A673 (cell line): ENCODE measurements at regions not wholly inside any gene's neighbourhood (a gene's known extent, or its start where the extent isn't known, plus 50 kb on each side); places are given as distances from the start of the nearest gene placed in this dataset.

ENCODE experiments used
- BruUV-seq: library from RNA; stranded (reverse); fragments of 400-500 nt; replicated peaks from 2 replicates; lab custom pipeline; 2021; lab: Mats Ljungman, UMichigan
- CTCF ChIA-PET: fragments of 300-600 bp; sonication (Branson Sonifier 250); formaldehyde crosslinking; loops from one replicate; lab custom pipeline; 2022; ENCODE audit warnings: antibody characterized with exemption; lab: Charles Lee
- POLR2A ChIA-PET: fragments of 300-600 bp; sonication (Branson Sonifier 250); formaldehyde crosslinking; loops from one replicate; lab custom pipeline; 2022; ENCODE audit warnings: antibody characterized with exemption; ENCODE audit not compliant: low non-redundant PET; lab: Charles Lee
- DNase-seq: peaks from one replicate; pipeline ENCODE4 v3.0.0-alpha.2; 2015; ENCODE audit warnings: low spot score
- H3K27ac ChIP-seq: fragments of 200-600 bp; sonication (generic); 2 replicates; pipeline ENCODE4 v1.5.1; 2016; ENCODE audit warnings: mixed run types, low read depth, mild to moderate bottlenecking, mixed read lengths, antibody characterized with exemption, low read length; ENCODE audit not compliant: poor library complexity, severe bottlenecking
- H3K27me3 ChIP-seq: fragments of 200-600 bp; sonication (generic); replicated peaks from 2 replicates; pipeline ENCODE4 v1.6.1; 2017; ENCODE audit warnings: mixed run types, low read depth, mild to moderate bottlenecking, mixed read lengths, antibody characterized with exemption, low read length; ENCODE audit not compliant: insufficient read depth, poor library complexity
- H3K36me3 ChIP-seq: fragments of 200-600 bp; sonication (generic); 2 replicates; pipeline ENCODE4 v1.6.1; 2016; ENCODE audit warnings: mixed run types, mild to moderate bottlenecking, mixed read lengths, antibody characterized with exemption, low read length; ENCODE audit not compliant: insufficient read depth, poor library complexity, severe bottlenecking
- H3K4me1 ChIP-seq: fragments of 200-600 bp; sonication (generic); 2 replicates; pipeline ENCODE4 v1.6.1; 2017; ENCODE audit warnings: mixed run types, mild to moderate bottlenecking, mixed read lengths, antibody characterized with exemption, low read length; ENCODE audit not compliant: insufficient read depth, poor library complexity, severe bottlenecking
- H3K4me3 ChIP-seq: fragments of 200-600 bp; sonication (generic); 2 replicates; pipeline ENCODE4 v1.5.1; 2016; ENCODE audit warnings: low read depth, mixed run types, mild to moderate bottlenecking, mixed read lengths, low read length; ENCODE audit not compliant: poor library complexity, severe bottlenecking
- H3K9me3 ChIP-seq: fragments of 200-600 bp; sonication (generic); 2 replicates; pipeline ENCODE4 v1.6.1; 2016; ENCODE audit warnings: mixed run types, low read depth, mild to moderate bottlenecking, mixed read lengths, antibody characterized with exemption, low read length; ENCODE audit not compliant: poor library complexity, severe bottlenecking
- CTCF ChIP-seq: fragments of 300-800, 200-600 bp; sonication (generic); conservative IDR thresholded peaks from 2 replicates; pipeline ENCODE4 v1.5.1; 2017; ENCODE audit warnings: low read depth, mild to moderate bottlenecking, antibody characterized with exemption, low read length, moderate library complexity, mixed read lengths
- EZH2 ChIP-seq: fragments of 200-600 bp; sonication (generic); IDR thresholded peaks from 2 replicates; pipeline ENCODE4 v1.6.1; 2017; ENCODE audit warnings: borderline replicate concordance, low read depth, mild to moderate bottlenecking, mixed read lengths, antibody characterized with exemption, low read length; ENCODE audit not compliant: poor library complexity, severe bottlenecking
- intact Hi-C: fragments of 100-400 bp; cut with micrococcal nuclease; formaldehyde crosslinking; loops from one replicate; pipeline ENCODE4 v1.10.0; 2022; ENCODE audit not compliant: unreplicated experiment

GRCh38 chr14:54299410-54300363, 97.1 kb upstream of the CDKN3 start:
- no TSS peak for BruUV-seq
- ChIA-PET CTCF (no interaction called here), POLR2A (no interaction called here)
- intact Hi-C loops = no loop called here
- H3K4me1 ChIP-seq = no peaks in the 10 kb centered on the region
- H3K9me3 ChIP-seq = no peaks in the 10 kb centered on the region
- H3K27me3 ChIP-seq = peaks cover 50% of the 10 kb centered on the region
- no peaks in the 10 kb centered on the region for H3K36me3 ChIP-seq
- no peak for DNase-seq
- TF ChIP-seq EZH2 = no peak
- no peak overlapping the region for H3K27ac ChIP-seq
- no peak overlapping the region for H3K4me3 ChIP-seq

- ChIA-PET CTCF (no interaction called here), POLR2A (no interaction called here)
- DNase-seq = no peak
- TF ChIP-seq EZH2 = no peak
- no peak for TF ChIP-seq CTCF
- no TSS peak for BruUV-seq
- no peaks in the 10 kb centered on the region for H3K36me3 ChIP-seq
- no peaks in the 10 kb centered on the region for H3K9me3 ChIP-seq
- no peaks in the 10 kb centered on the region for H3K4me1 ChIP-seq
- peaks cover 59% of the 10 kb centered on the region for H3K27me3 ChIP-seq
- H3K27ac ChIP-seq = no peak overlapping the region
- intact Hi-C loops = no loop called here
- H3K4me3 ChIP-seq = no peak overlapping the region
Measured at GRCh38 chr14:54300881-54301280, 95.9 kb upstream of the CDKN3 start.

GRCh38 chr14:54301359-54301758, 95.4 kb upstream of the CDKN3 start:
- H3K4me3 ChIP-seq = no peak overlapping the region
- no peaks in the 10 kb centered on the region for H3K36me3 ChIP-seq
- CTCF ChIA-PET = no interaction called here
- BruUV-seq = no TSS peak
- no peak for DNase-seq
- no peaks in the 10 kb centered on the region for H3K9me3 ChIP-seq
- no peaks in the 10 kb centered on the region for H3K4me1 ChIP-seq
- no peak for TF ChIP-seq EZH2
- TF ChIP-seq CTCF = no peak
- intact Hi-C loops = no loop called here
- H3K27ac ChIP-seq = no peak overlapping the region
- POLR2A ChIA-PET = no interaction called here
- H3K27me3 ChIP-seq = peaks cover 60% of the 10 kb centered on the region
